Astrocyte (in vitro differentiated cells and primary cell): ENCODE measurements at regions not wholly inside any gene's neighbourhood (a gene's known extent, or its start where the extent isn't known, plus 50 kb on each side); places are given as distances from the start of the nearest gene placed in this dataset.

Experiments used
- EZH2 ChIP-seq: IDR thresholded peaks from 2 replicates; pipeline ENCODE4 v1.6.1; 2012; ENCODE audit warnings: mild to moderate bottlenecking, low read length, inconsistent platforms; ENCODE audit not compliant: insufficient read depth
- TF ChIP-seq, protein P1 (sequence below): IDR thresholded peaks from 2 replicates; pipeline ENCODE4 v1.5.1; 2011; ENCODE audit warnings: low read depth, mild to moderate bottlenecking, inconsistent platforms, low read length, moderate library complexity; ENCODE audit not compliant: insufficient read depth

GRCh38 chr12:115485503-115485902 lies 792.0 kb downstream of the MED13L start:
- TF ChIP-seq EZH2: no peak
- TF ChIP-seq, protein P1, sequence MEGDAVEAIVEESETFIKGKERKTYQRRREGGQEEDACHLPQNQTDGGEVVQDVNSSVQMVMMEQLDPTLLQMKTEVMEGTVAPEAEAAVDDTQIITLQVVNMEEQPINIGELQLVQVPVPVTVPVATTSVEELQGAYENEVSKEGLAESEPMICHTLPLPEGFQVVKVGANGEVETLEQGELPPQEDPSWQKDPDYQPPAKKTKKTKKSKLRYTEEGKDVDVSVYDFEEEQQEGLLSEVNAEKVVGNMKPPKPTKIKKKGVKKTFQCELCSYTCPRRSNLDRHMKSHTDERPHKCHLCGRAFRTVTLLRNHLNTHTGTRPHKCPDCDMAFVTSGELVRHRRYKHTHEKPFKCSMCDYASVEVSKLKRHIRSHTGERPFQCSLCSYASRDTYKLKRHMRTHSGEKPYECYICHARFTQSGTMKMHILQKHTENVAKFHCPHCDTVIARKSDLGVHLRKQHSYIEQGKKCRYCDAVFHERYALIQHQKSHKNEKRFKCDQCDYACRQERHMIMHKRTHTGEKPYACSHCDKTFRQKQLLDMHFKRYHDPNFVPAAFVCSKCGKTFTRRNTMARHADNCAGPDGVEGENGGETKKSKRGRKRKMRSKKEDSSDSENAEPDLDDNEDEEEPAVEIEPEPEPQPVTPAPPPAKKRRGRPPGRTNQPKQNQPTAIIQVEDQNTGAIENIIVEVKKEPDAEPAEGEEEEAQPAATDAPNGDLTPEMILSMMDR: no peak
